OCI-LY7 (cell line): ENCODE measurements at regions not wholly inside any gene's neighbourhood (a gene's known extent, or its start where the extent isn't known, plus 50 kb on each side); places are given as distances from the start of the nearest gene placed in this dataset.

Experiments
- BruUV-seq: library from RNA; stranded (reverse); fragments of 400-500 nt; replicated peaks from 2 replicates; lab custom pipeline; 2021; lab: Mats Ljungman, UMichigan
- CTCF ChIA-PET: fragments of 300-600 bp; sonication (Branson Sonifier 250); formaldehyde crosslinking; loops from one replicate; lab custom pipeline; 2022; ENCODE audit warnings: antibody characterized with exemption; ENCODE audit not compliant: unreplicated experiment; lab: Charles Lee
- POLR2A ChIA-PET: fragments of 300-600 bp; sonication (Branson Sonifier 250); formaldehyde crosslinking; loops from one replicate; lab custom pipeline; 2022; ENCODE audit warnings: antibody characterized with exemption; lab: Charles Lee
- DNase-seq: peaks from one replicate; pipeline ENCODE4 v3.0.0-alpha.2; 2015; ENCODE audit warnings: low spot score
- H2AFZ ChIP-seq: fragments of 200-600 bp; sonication (generic), shearing (Covaris generic); 2 replicates; pipeline ENCODE4 v1.6.1; 2014; ENCODE audit warnings: mild to moderate bottlenecking, antibody characterized with exemption, low read length, moderate library complexity
- H3K27ac ChIP-seq: fragments of 200-600 bp; sonication (generic); 2 replicates; pipeline ENCODE4 v1.5.1; 2014; ENCODE audit warnings: mixed run types, low read depth, mild to moderate bottlenecking, moderate library complexity, low read length, inconsistent platforms; ENCODE audit not compliant: poor library complexity, severe bottlenecking
- H3K36me3 ChIP-seq: fragments of 200-600 bp; sonication (generic); 2 replicates; pipeline ENCODE4 v1.6.1; 2014; ENCODE audit warnings: mild to moderate bottlenecking, antibody characterized with exemption, low read length, moderate library complexity, mixed read lengths; ENCODE audit not compliant: insufficient read depth
- H3K4me1 ChIP-seq: fragments of 200-600 bp; sonication (generic); 2 replicates; pipeline ENCODE4 v1.5.1; 2014; ENCODE audit warnings: mild to moderate bottlenecking, low read length; ENCODE audit not compliant: insufficient read depth, poor library complexity, severe bottlenecking
- H3K4me2 ChIP-seq: fragments of 200-600 bp; sonication (generic); 2 replicates; pipeline ENCODE4 v1.6.1; 2014; ENCODE audit warnings: mild to moderate bottlenecking, low read length
- H3K4me3 ChIP-seq: fragments of 200-600 bp; sonication (generic); 2 replicates; pipeline ENCODE4 v1.5.1; 2014; ENCODE audit warnings: mild to moderate bottlenecking, low read depth, low read length; ENCODE audit not compliant: poor library complexity, severe bottlenecking
- H3K79me2 ChIP-seq: fragments of 200-600 bp; sonication (generic); 2 replicates; pipeline ENCODE4 v1.6.1; 2016; ENCODE audit warnings: low read depth, mild to moderate bottlenecking, low read length, moderate library complexity, mixed read lengths; ENCODE audit not compliant: insufficient read depth
- H3K9me2 ChIP-seq: fragments of 200-600 bp; sonication (generic); 2 replicates; pipeline ENCODE4 v1.6.1; 2016; ENCODE audit warnings: mild to moderate bottlenecking, low read length, mixed read lengths; ENCODE audit not compliant: insufficient read depth
- H3K9me3 ChIP-seq: fragments of 200-600 bp; sonication (generic); 2 replicates; pipeline ENCODE4 v1.6.1; 2014; ENCODE audit warnings: mild to moderate bottlenecking, mixed run types, low read length, mixed read lengths
- H4K20me1 ChIP-seq: fragments of 200-600 bp; sonication (generic); 2 replicates; pipeline ENCODE4 v1.6.1; 2014; ENCODE audit warnings: mild to moderate bottlenecking, antibody characterized with exemption, low read length, moderate library complexity, mixed read lengths; ENCODE audit not compliant: insufficient read depth
- CTCF ChIP-seq: fragments of 200-600 bp; sonication (generic); conservative IDR thresholded peaks from 2 replicates; pipeline ENCODE4 v1.5.1; 2014; ENCODE audit warnings: mild to moderate bottlenecking, antibody characterized with exemption, low read length, moderate library complexity, mixed read lengths
- EZH2phosphoT487 ChIP-seq: fragments of 200-600 bp; sonication (generic); IDR thresholded peaks from 2 replicates; pipeline ENCODE4 v1.6.1; 2018; ENCODE audit warnings: low read depth, borderline replicate concordance, mild to moderate bottlenecking, mixed run types, antibody characterized with exemption, low read length, moderate library complexity, mixed read lengths
- intact Hi-C: fragments of 100-400 bp; cut with micrococcal nuclease; formaldehyde crosslinking; loops from one replicate; pipeline ENCODE4 v1.10.0; 2022; ENCODE audit not compliant: unreplicated experiment

GRCh38 chr2:152858594-152859265 lies 140.3 kb downstream of the ARL6IP6 start:
- intact Hi-C loops, result no loop called here
- CTCF ChIA-PET, result no interaction called here
- BruUV-seq, result no TSS peak

DNA sequence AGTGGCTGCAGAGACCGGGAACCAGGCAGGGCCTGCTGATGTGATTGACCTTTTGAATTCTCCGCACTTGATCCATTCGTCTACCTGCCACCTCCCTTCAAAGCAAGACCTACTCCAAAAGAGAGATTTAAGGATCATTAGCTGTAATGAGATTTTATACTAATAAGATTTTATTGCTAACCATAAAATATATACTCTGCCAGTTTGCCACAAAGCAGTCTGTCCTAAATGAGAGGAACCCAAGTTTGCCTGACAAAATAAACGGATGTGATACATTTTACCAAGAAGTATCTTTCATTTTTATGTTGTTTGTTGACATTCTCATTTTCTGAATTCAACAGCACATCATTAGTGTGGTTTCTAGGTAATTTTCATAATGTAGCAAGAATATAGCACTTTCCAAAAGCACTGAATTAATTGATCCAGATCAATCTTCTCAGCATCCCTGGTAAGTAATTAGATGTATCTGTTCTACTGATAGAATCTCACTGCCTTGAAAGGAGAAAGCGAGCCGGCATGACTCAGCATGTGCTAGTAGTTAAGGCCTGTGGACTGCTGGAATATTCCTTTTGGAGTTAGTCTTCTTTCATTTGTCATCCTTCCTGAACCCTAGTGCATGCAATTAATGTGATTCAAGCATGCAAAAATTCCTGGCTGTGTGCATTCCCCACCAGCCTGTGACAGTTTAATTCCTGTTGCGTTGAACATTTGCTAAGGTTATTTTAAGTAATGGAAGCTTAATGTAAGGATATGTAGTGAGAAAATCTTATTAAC lies 128.5 kb downstream of the ARL6IP6 start:
- no TSS peak for BruUV-seq
- Histone ChIP-seq H3K27ac (no peak overlapping the region), H2AFZ (no peak overlapping the region), H3K9me2 (no peaks in the 10 kb centered on the region), H4K20me1 (no peaks in the 10 kb centered on the region), H3K4me3 (no peak overlapping the region), H3K9me3 (no peaks in the 10 kb centered on the region), H3K36me3 (no peaks in the 10 kb centered on the region), H3K79me2 (no peaks in the 10 kb centered on the region), H3K4me1 (no peaks in the 10 kb centered on the region), H3K4me2 (no peak overlapping the region)
- CTCF ChIA-PET, result no interaction called here
- no peak for TF ChIP-seq EZH2phosphoT487
- TF ChIP-seq CTCF, result no peak
- no peak for DNase-seq
- intact Hi-C loops, result no loop called here
- POLR2A ChIA-PET, result interaction anchor here (0.6 kb wide), 1 partner anchor 760 kb away, joined by 8 read pairs; no protein-coding TSS in a partner anchor

More at GRCh38 chr2:152858594-152859265, 140.3 kb downstream of the ARL6IP6 start:
- Histone ChIP-seq H3K4me3 (no peak overlapping the region), H3K79me2 (no peaks in the 10 kb centered on the region), H3K9me2 (no peaks in the 10 kb centered on the region), H3K27ac (no peak overlapping the region), H2AFZ (no peak overlapping the region), H3K9me3 (peaks cover 13% of the 10 kb centered on the region; the same call in 1 of the 2 replicates), H3K4me1 (no peaks in the 10 kb centered on the region), H3K36me3 (no peaks in the 10 kb centered on the region), H3K4me2 (no peak overlapping the region), H4K20me1 (no peaks in the 10 kb centered on the region)
- TF ChIP-seq EZH2phosphoT487, result no peak
- no peak for TF ChIP-seq CTCF
- POLR2A ChIA-PET, result interaction anchor here (0.6 kb wide), 1 partner anchor 661 kb away, joined by 3 read pairs; no protein-coding TSS in a partner anchor
- no peak for DNase-seq
